Mesendoderm (in vitro differentiated cells): ENCODE measurements at regions not wholly inside any gene's neighbourhood (a gene's known extent, or its start where the extent isn't known, plus 50 kb on each side); places are given as distances from the start of the nearest gene placed in this dataset.
A peak's percentile ranks its signal among the peaks of the same experiment; 100 is the strongest.

ENCODE experiments used
- DNase-seq: peaks from one replicate; pipeline ENCODE4 v3.0.0; 2013
- H2AK5ac ChIP-seq: 2 replicates; pipeline ENCODE4 v1.6.1; 2013; ENCODE audit warnings: low read length, inconsistent platforms
- H2BK120ac ChIP-seq: 2 replicates; pipeline ENCODE4 v1.6.1; 2013; ENCODE audit warnings: low read depth, mild to moderate bottlenecking, low read length, moderate library complexity, mixed read lengths
- H2BK15ac ChIP-seq: replicated peaks from 2 replicates; pipeline ENCODE4 v1.6.1; 2013; ENCODE audit warnings: low read depth, mild to moderate bottlenecking, moderate library complexity
- H2BK5ac ChIP-seq: 2 replicates; pipeline ENCODE4 v1.6.1; 2013; ENCODE audit warnings: low read length, inconsistent platforms
- H3K18ac ChIP-seq: 2 replicates; pipeline ENCODE4 v1.6.1; 2013; ENCODE audit warnings: mild to moderate bottlenecking, low read length, mixed read lengths
- H3K23ac ChIP-seq: one replicate; pipeline ENCODE4 v1.6.1; 2013; ENCODE audit warnings: low read length
- H3K27ac ChIP-seq: 2 replicates; pipeline ENCODE4 v1.5.1; 2013; ENCODE audit warnings: low read depth, mild to moderate bottlenecking, inconsistent platforms, low read length, moderate library complexity
- H3K27me3 ChIP-seq: 2 replicates; pipeline ENCODE4 v1.6.1; 2013; ENCODE audit warnings: low read length, control low read depth, mild to moderate bottlenecking, inconsistent platforms; ENCODE audit not compliant: insufficient read depth, poor library complexity
- H3K36me3 ChIP-seq: 2 replicates; pipeline ENCODE4 v1.6.1; 2013; ENCODE audit warnings: low read length, inconsistent platforms; ENCODE audit not compliant: control insufficient read depth, insufficient read depth
- H3K4ac ChIP-seq: one replicate; pipeline ENCODE4 v1.6.1; 2013; ENCODE audit warnings: low read depth, mild to moderate bottlenecking, low read length, moderate library complexity
- H3K4me1 ChIP-seq: 2 replicates; pipeline ENCODE4 v1.6.1; 2013; ENCODE audit warnings: low read depth, low read length, inconsistent platforms; ENCODE audit not compliant: control insufficient read depth
- H3K4me2 ChIP-seq: 2 replicates; pipeline ENCODE4 v1.6.1; 2013; ENCODE audit warnings: low read length
- H3K4me3 ChIP-seq: 2 replicates; pipeline ENCODE4 v1.5.1; 2013; ENCODE audit warnings: mild to moderate bottlenecking, low read length
- H3K56ac ChIP-seq: one replicate; pipeline ENCODE4 v1.6.1; 2013; ENCODE audit warnings: low read length
- H3K79me1 ChIP-seq: 2 replicates; pipeline ENCODE4 v1.6.1; 2013; ENCODE audit warnings: low read length, inconsistent platforms
- H3K79me2 ChIP-seq: 2 replicates; pipeline ENCODE4 v1.6.1; 2013; ENCODE audit warnings: mild to moderate bottlenecking, low read length; ENCODE audit not compliant: control insufficient read depth, insufficient read depth
- H3K9ac ChIP-seq: 2 replicates; pipeline ENCODE4 v1.6.1; 2013; ENCODE audit warnings: low read length, inconsistent platforms
- H4K5ac ChIP-seq: one replicate; pipeline ENCODE4 v1.6.1; 2013; ENCODE audit warnings: low read length
- H4K8ac ChIP-seq: one replicate; pipeline ENCODE4 v1.6.1; 2013; ENCODE audit warnings: low read depth, mild to moderate bottlenecking, control low read depth, low read length, moderate library complexity
- WGBS: extraction: QIAGEN DNeasy Blood & Tissue Kit; methylation state at CpG from one replicate; pipeline ENCODE4 v1.1.7; 2013; ENCODE audit warnings: low lambda C conversion rate, missing lambda C conversion rate; ENCODE audit not compliant: insufficient coverage; ENCODE audit errors: extremely low coverage; 5-methylcytosine and 5-hydroxymethylcytosine counted together

GRCh38 chr1:81007024-81007423, 793.7 kb upstream of the ADGRL2 start:
- no peak overlapping the region for H2BK120ac ChIP-seq
- H3K23ac ChIP-seq: no peak overlapping the region
- H3K27ac ChIP-seq: no peak overlapping the region
- H3K79me2 ChIP-seq: no peaks in the 10 kb centered on the region
- no peak overlapping the region for H2BK15ac ChIP-seq
- no peak overlapping the region for H3K4me2 ChIP-seq
- no peak overlapping the region for H3K9ac ChIP-seq
- no peak overlapping the region for H3K56ac ChIP-seq
- H3K4me1 ChIP-seq: no peaks in the 10 kb centered on the region
- H3K18ac ChIP-seq: no peak overlapping the region
- no peak overlapping the region for H4K5ac ChIP-seq
- H3K36me3 ChIP-seq: no peaks in the 10 kb centered on the region
- H3K4ac ChIP-seq: no peak overlapping the region
- no peak overlapping the region for H2BK5ac ChIP-seq
- no peak overlapping the region for H2AK5ac ChIP-seq
- no peaks in the 10 kb centered on the region for H3K27me3 ChIP-seq
- no peak overlapping the region for H4K8ac ChIP-seq
- H3K4me3 ChIP-seq: no peak overlapping the region
- WGBS: no CpG with 5 or more reads among the region's 3 CpGs
- no peak for DNase-seq
- H3K79me1 ChIP-seq: no peaks in the 10 kb centered on the region

GRCh38 chr1:81006502-81006901, 794.2 kb upstream of the ADGRL2 start:
- Histone ChIP-seq H3K36me3 (no peaks in the 10 kb centered on the region), H3K4me3 (no peak overlapping the region), H2BK120ac (no peak overlapping the region), H3K4me2 (no peak overlapping the region), H2AK5ac (no peak overlapping the region), H3K4me1 (no peaks in the 10 kb centered on the region), H3K18ac (no peak overlapping the region), H3K9ac (no peak overlapping the region), H2BK5ac (no peak overlapping the region), H4K8ac (no peak overlapping the region), H3K27ac (no peak overlapping the region), H3K79me2 (no peaks in the 10 kb centered on the region), H3K4ac (no peak overlapping the region), H3K79me1 (no peaks in the 10 kb centered on the region), H3K56ac (no peak overlapping the region), H2BK15ac (no peak overlapping the region), H4K5ac (no peak overlapping the region), H3K23ac (no peak overlapping the region), H3K27me3 (no peaks in the 10 kb centered on the region)
- no CpG with 5 or more reads among the region's 5 CpGs for WGBS
- no peak for DNase-seq

- H2BK5ac ChIP-seq: no peak overlapping the region
- H3K4me2 ChIP-seq: no peak overlapping the region
- no peak overlapping the region for H2AK5ac ChIP-seq
- H3K79me2 ChIP-seq: no peaks in the 10 kb centered on the region
- H3K27me3 ChIP-seq: no peaks in the 10 kb centered on the region
- H3K27ac ChIP-seq: no peak overlapping the region
- no peaks in the 10 kb centered on the region for H3K36me3 ChIP-seq
- H2BK15ac ChIP-seq: no peak overlapping the region
- no peak overlapping the region for H3K9ac ChIP-seq
- H3K4me1 ChIP-seq: no peaks in the 10 kb centered on the region
- no peak overlapping the region for H3K18ac ChIP-seq
- H3K4me3 ChIP-seq: no peak overlapping the region
- H2BK120ac ChIP-seq: no peak overlapping the region
- H3K4ac ChIP-seq: no peak overlapping the region
- H4K5ac ChIP-seq: no peak overlapping the region
- H3K56ac ChIP-seq: no peak overlapping the region
- H3K23ac ChIP-seq: no peak overlapping the region
- DNase-seq: no peak
- H3K79me1 ChIP-seq: no peaks in the 10 kb centered on the region
- no CpG with 5 or more reads among the region's 4 CpGs for WGBS
- no peak overlapping the region for H4K8ac ChIP-seq
These were observed 796.7 kb upstream of the ADGRL2 start for GRCh38 chr1:81004011-81004410.

- no peaks in the 10 kb centered on the region for H3K27me3 ChIP-seq
- no peak overlapping the region for H2BK120ac ChIP-seq
- H3K9ac ChIP-seq: no peak overlapping the region
- H3K23ac ChIP-seq: no peak overlapping the region
- H4K5ac ChIP-seq: no peak overlapping the region
- no peak overlapping the region for H2BK15ac ChIP-seq
- H3K27ac ChIP-seq: no peak overlapping the region
- no peak overlapping the region for H3K4me2 ChIP-seq
- H2AK5ac ChIP-seq: no peak overlapping the region
- H3K36me3 ChIP-seq: no peaks in the 10 kb centered on the region
- no peak overlapping the region for H3K56ac ChIP-seq
- no peak overlapping the region for H3K18ac ChIP-seq
- H3K4ac ChIP-seq: no peak overlapping the region
- DNase-seq: peak; percentile 70
- no peaks in the 10 kb centered on the region for H3K4me1 ChIP-seq
- H3K4me3 ChIP-seq: no peak overlapping the region
- no peaks in the 10 kb centered on the region for H3K79me2 ChIP-seq
- no peak overlapping the region for H2BK5ac ChIP-seq
- H3K79me1 ChIP-seq: no peaks in the 10 kb centered on the region
- H4K8ac ChIP-seq: no peak overlapping the region
These were observed 805.8 kb upstream of the ADGRL2 start for GRCh38 chr1:80994934-80995333.

- WGBS: no CpG with 5 or more reads among the region's 1 CpG
- Histone ChIP-seq H2BK120ac (no peak overlapping the region), H3K79me2 (no peaks in the 10 kb centered on the region), H3K36me3 (no peaks in the 10 kb centered on the region), H2BK5ac (no peak overlapping the region), H2BK15ac (no peak overlapping the region), H2AK5ac (no peak overlapping the region), H3K27ac (no peak overlapping the region), H3K79me1 (no peaks in the 10 kb centered on the region), H3K4me3 (no peak overlapping the region), H3K27me3 (no peaks in the 10 kb centered on the region), H3K56ac (no peak overlapping the region), H4K8ac (no peak overlapping the region), H4K5ac (no peak overlapping the region), H3K23ac (no peak overlapping the region), H3K18ac (no peak overlapping the region), H3K4ac (no peak overlapping the region), H3K9ac (no peak overlapping the region), H3K4me1 (no peaks in the 10 kb centered on the region), H3K4me2 (no peak overlapping the region)
- DNase-seq: no peak
These were observed 806.7 kb upstream of the ADGRL2 start for GRCh38 chr1:80994038-80994437.

- Histone ChIP-seq H3K4me3 (no peak overlapping the region), H4K8ac (no peak overlapping the region), H3K36me3 (no peaks in the 10 kb centered on the region), H3K4ac (no peak overlapping the region), H2BK15ac (no peak overlapping the region), H2BK5ac (no peak overlapping the region), H3K27ac (no peak overlapping the region), H3K27me3 (no peaks in the 10 kb centered on the region), H2BK120ac (no peak overlapping the region), H3K4me1 (no peaks in the 10 kb centered on the region), H3K18ac (no peak overlapping the region), H3K23ac (no peak overlapping the region), H4K5ac (no peak overlapping the region), H3K9ac (no peak overlapping the region), H3K79me1 (no peaks in the 10 kb centered on the region), H3K4me2 (no peak overlapping the region), H2AK5ac (no peak overlapping the region), H3K79me2 (no peaks in the 10 kb centered on the region), H3K56ac (no peak overlapping the region)
- no peak for DNase-seq
- no CpG with 5 or more reads among the region's 4 CpGs for WGBS
These were observed 807.4 kb upstream of the ADGRL2 start for GRCh38 chr1:80993154-80993980.
